Astrocyte (in vitro differentiated cells and primary cell): ENCODE measurements at regions not wholly inside any gene's neighbourhood (a gene's known extent, or its start where the extent isn't known, plus 50 kb on each side); places are given as distances from the start of the nearest gene placed in this dataset.

Experiments used
- DNase-seq: peaks from one replicate; pipeline ENCODE4 v3.0.0-alpha.2; 2010; ENCODE audit warnings: low read depth
- FAIRE-seq: peaks from 2 replicates; lab custom pipeline; 2011; peaks lifted over from hg19 to GRCh38; lab: Jason Lieb, UNC
- H2AFZ ChIP-seq: 2 replicates; pipeline ENCODE4 v1.6.0; 2012; ENCODE audit warnings: low read depth, low read length, inconsistent platforms
- H3K27ac ChIP-seq: 2 replicates; pipeline ENCODE4 v1.5.1; 2011; ENCODE audit warnings: low read depth, low read length, inconsistent platforms
- H3K27me3 ChIP-seq: 2 replicates; pipeline ENCODE4 v1.6.0; 2011; ENCODE audit warnings: low read length, inconsistent platforms; ENCODE audit not compliant: insufficient read depth
- H3K36me3 ChIP-seq: 2 replicates; pipeline ENCODE4 v1.5.1; 2011; ENCODE audit warnings: low read length, inconsistent platforms; ENCODE audit not compliant: insufficient read depth
- H3K4me1 ChIP-seq: 2 replicates; pipeline ENCODE4 v1.5.1; 2011; ENCODE audit warnings: low read length, inconsistent platforms; ENCODE audit not compliant: insufficient read depth
- H3K4me2 ChIP-seq: 2 replicates; pipeline ENCODE4 v1.6.0; 2012; ENCODE audit warnings: low read length, inconsistent platforms
- H3K4me3 ChIP-seq: 2 replicates; pipeline ENCODE4 v1.5.1; 2011; ENCODE audit warnings: low read depth, mild to moderate bottlenecking, low read length, inconsistent platforms; ENCODE audit not compliant: insufficient read depth
- H3K79me2 ChIP-seq: 2 replicates; pipeline ENCODE4 v1.6.0; 2012; ENCODE audit warnings: mild to moderate bottlenecking, low read length, inconsistent platforms; ENCODE audit not compliant: insufficient read depth
- H3K9ac ChIP-seq: 2 replicates; pipeline ENCODE4 v1.6.0; 2012; ENCODE audit warnings: mild to moderate bottlenecking, low read length, inconsistent platforms
- H3K9me3 ChIP-seq: 2 replicates; pipeline ENCODE4 v1.5.1; 2012; ENCODE audit warnings: low read depth, mild to moderate bottlenecking, low read length, inconsistent platforms; ENCODE audit not compliant: insufficient read depth
- H4K20me1 ChIP-seq: 2 replicates; pipeline ENCODE4 v1.6.0; 2012; ENCODE audit warnings: low read length, inconsistent platforms; ENCODE audit not compliant: insufficient read depth
- H3K27ac Mint-ChIP-seq: one replicate; pipeline ENCODE4 v1.8.0; 2021; ENCODE audit warnings: mild to moderate bottlenecking, mixed read lengths; ENCODE audit not compliant: unreplicated experiment
- H3K27me3 Mint-ChIP-seq: one replicate; pipeline ENCODE4 v1.8.0; 2021; ENCODE audit warnings: low read depth, mixed read lengths; ENCODE audit not compliant: unreplicated experiment
- H3K36me3 Mint-ChIP-seq: one replicate; pipeline ENCODE4 v1.8.0; 2021; ENCODE audit warnings: low read depth, mixed read lengths; ENCODE audit not compliant: unreplicated experiment
- H3K4me1 Mint-ChIP-seq: one replicate; pipeline ENCODE4 v1.8.0; 2021; ENCODE audit warnings: low read depth, mixed read lengths; ENCODE audit not compliant: unreplicated experiment
- H3K4me3 Mint-ChIP-seq: one replicate; pipeline ENCODE4 v1.8.0; 2021; ENCODE audit warnings: mild to moderate bottlenecking, moderate library complexity, mixed read lengths; ENCODE audit not compliant: unreplicated experiment
- H3K9me3 Mint-ChIP-seq: one replicate; pipeline ENCODE4 v1.8.0; 2021; ENCODE audit warnings: mild to moderate bottlenecking, mixed read lengths; ENCODE audit not compliant: unreplicated experiment
- EZH2 ChIP-seq: IDR thresholded peaks from 2 replicates; pipeline ENCODE4 v1.6.1; 2012; ENCODE audit warnings: mild to moderate bottlenecking, low read length, inconsistent platforms; ENCODE audit not compliant: insufficient read depth
- TF ChIP-seq, protein P1 (sequence below): IDR thresholded peaks from 2 replicates; pipeline ENCODE4 v1.5.1; 2011; ENCODE audit warnings: low read depth, mild to moderate bottlenecking, inconsistent platforms, low read length, moderate library complexity; ENCODE audit not compliant: insufficient read depth

DNA sequence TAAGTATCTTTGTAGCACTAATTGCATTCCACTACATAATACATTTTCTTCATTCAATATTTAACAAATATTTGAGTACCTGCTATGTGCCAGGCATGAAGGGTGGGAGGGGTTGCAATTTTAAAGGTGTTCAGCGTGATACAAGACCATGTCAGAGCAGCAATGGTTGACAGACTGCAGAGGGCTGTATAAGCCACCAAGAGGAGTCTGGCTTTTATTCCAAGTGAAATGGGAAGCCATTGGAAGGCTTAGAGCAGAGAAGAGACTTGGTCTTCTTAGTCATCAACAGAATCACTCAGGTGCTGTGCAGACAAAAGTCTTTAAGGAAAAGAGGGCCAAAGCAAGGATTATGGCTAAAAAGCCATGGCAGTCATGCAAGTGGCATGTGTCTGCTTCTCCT lies 360.8 kb upstream of the ARID1B start:
- Histone ChIP-seq H3K27ac (no peak overlapping the region), H3K4me2 (no peak overlapping the region), H3K4me1 (peaks cover 6% of the 10 kb centered on the region), H3K9me3 (peaks cover 2% of the 10 kb centered on the region), H3K9ac (no peak overlapping the region), H3K27me3 (no peaks in the 10 kb centered on the region), H2AFZ (no peak overlapping the region), H3K36me3 (no peaks in the 10 kb centered on the region), H4K20me1 (no peaks in the 10 kb centered on the region), H3K79me2 (no peaks in the 10 kb centered on the region), H3K4me3 (no peak overlapping the region)
- H3K27ac Mint-ChIP-seq: no peak overlapping the region
- peaks cover 13% of the 10 kb centered on the region for H3K9me3 Mint-ChIP-seq
- DNase-seq (no peak), FAIRE-seq (no peak)
- TF ChIP-seq EZH2: no peak
- TF ChIP-seq, protein P1, sequence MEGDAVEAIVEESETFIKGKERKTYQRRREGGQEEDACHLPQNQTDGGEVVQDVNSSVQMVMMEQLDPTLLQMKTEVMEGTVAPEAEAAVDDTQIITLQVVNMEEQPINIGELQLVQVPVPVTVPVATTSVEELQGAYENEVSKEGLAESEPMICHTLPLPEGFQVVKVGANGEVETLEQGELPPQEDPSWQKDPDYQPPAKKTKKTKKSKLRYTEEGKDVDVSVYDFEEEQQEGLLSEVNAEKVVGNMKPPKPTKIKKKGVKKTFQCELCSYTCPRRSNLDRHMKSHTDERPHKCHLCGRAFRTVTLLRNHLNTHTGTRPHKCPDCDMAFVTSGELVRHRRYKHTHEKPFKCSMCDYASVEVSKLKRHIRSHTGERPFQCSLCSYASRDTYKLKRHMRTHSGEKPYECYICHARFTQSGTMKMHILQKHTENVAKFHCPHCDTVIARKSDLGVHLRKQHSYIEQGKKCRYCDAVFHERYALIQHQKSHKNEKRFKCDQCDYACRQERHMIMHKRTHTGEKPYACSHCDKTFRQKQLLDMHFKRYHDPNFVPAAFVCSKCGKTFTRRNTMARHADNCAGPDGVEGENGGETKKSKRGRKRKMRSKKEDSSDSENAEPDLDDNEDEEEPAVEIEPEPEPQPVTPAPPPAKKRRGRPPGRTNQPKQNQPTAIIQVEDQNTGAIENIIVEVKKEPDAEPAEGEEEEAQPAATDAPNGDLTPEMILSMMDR: no peak
- H3K36me3 Mint-ChIP-seq: peaks cover 1% of the 10 kb centered on the region
- peaks cover 12% of the 10 kb centered on the region for H3K4me1 Mint-ChIP-seq
- H3K4me3 Mint-ChIP-seq: no peak overlapping the region
- H3K27me3 Mint-ChIP-seq: no peaks in the 10 kb centered on the region

DNA sequence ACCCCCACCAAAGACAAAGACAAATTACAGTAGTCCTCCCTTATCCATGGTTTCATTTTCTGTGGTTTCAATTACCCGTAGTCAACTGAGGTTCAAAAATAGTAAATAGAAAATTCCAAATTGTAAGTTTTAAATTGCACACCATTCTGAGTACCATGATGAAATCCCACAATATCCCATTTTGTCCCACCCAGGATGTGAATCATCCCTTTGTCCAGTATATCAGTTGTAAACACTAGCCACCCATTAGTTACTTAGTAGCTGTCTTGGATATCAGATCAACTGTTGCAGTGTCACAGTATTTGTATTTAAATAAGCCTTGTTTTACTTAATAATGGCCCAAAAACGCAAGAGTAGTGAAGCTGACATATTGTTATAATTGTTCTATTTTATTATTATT lies 364.0 kb upstream of the ARID1B start:
- Histone ChIP-seq H3K79me2 (no peaks in the 10 kb centered on the region), H3K27ac (no peak overlapping the region), H3K4me2 (no peak overlapping the region), H3K4me1 (no peaks in the 10 kb centered on the region), H3K4me3 (no peak overlapping the region), H2AFZ (no peak overlapping the region), H4K20me1 (no peaks in the 10 kb centered on the region), H3K9me3 (no peaks in the 10 kb centered on the region), H3K9ac (no peak overlapping the region), H3K36me3 (no peaks in the 10 kb centered on the region), H3K27me3 (no peaks in the 10 kb centered on the region)
- DNase-seq (peak; percentile 42), FAIRE-seq (no peak)
- no peak overlapping the region for H3K4me3 Mint-ChIP-seq
- no peaks in the 10 kb centered on the region for H3K36me3 Mint-ChIP-seq
- H3K4me1 Mint-ChIP-seq: no peaks in the 10 kb centered on the region
- TF ChIP-seq, protein P1: no peak
- TF ChIP-seq EZH2: no peak
- H3K9me3 Mint-ChIP-seq: peaks cover 2% of the 10 kb centered on the region
- no peaks in the 10 kb centered on the region for H3K27me3 Mint-ChIP-seq
- no peak overlapping the region for H3K27ac Mint-ChIP-seq

DNA sequence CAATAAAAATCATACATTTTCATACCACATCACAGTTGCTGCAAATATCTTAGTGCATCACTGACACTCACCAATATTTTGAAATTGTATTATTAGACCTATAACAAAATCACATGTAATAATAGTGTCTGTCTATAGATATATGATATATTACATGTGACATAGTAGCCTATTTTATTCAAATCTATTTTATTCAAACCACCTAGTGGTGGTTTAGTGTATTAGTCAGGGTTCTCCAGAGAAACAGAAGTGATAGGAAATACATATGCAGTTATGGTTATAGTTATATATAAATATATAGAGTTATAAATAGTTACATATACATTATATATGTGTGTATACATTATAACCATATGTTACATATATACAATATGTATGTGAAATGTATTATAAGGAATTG lies 366.5 kb upstream of the ARID1B start:
- FAIRE-seq (no peak), DNase-seq (no peak)
- no peaks in the 10 kb centered on the region for H3K4me1 Mint-ChIP-seq
- H3K27ac Mint-ChIP-seq: no peak overlapping the region
- no peaks in the 10 kb centered on the region for H3K4me1 ChIP-seq
- TF ChIP-seq, protein P1: no peak
- no peak for TF ChIP-seq EZH2
- no peak overlapping the region for H2AFZ ChIP-seq
- H3K4me3 Mint-ChIP-seq: no peak overlapping the region
- H3K4me2 ChIP-seq: no peak overlapping the region
- no peaks in the 10 kb centered on the region for H3K79me2 ChIP-seq
- H3K27ac ChIP-seq: no peak overlapping the region
- H3K9me3 ChIP-seq: no peaks in the 10 kb centered on the region
- H3K9ac ChIP-seq: no peak overlapping the region
- H4K20me1 ChIP-seq: no peaks in the 10 kb centered on the region
- no peak overlapping the region for H3K4me3 ChIP-seq
- no peaks in the 10 kb centered on the region for H3K36me3 Mint-ChIP-seq
- H3K27me3 ChIP-seq: no peaks in the 10 kb centered on the region
- no peaks in the 10 kb centered on the region for H3K36me3 ChIP-seq
- H3K27me3 Mint-ChIP-seq: no peaks in the 10 kb centered on the region
- H3K9me3 Mint-ChIP-seq: peaks cover 2% of the 10 kb centered on the region
